ENCODE measurements at regions not wholly inside any gene's neighbourhood (a gene's known extent, or its start where the extent isn't known, plus 50 kb on each side); places are given as distances from the start of the nearest gene placed in this dataset.

GRCh38 chr14:25231004-25231403 lies 181.1 kb upstream of the STXBP6 start:
- peaks cover 0 to 4% (median 2%) of the 10 kb centered on the region in 3 donors for H3K27me3 Mint-ChIP-seq (ENCODE audit: low read depth in 3 of 3)
- H3K4me1 Mint-ChIP-seq: peaks cover 0 to 2% of the 10 kb centered on the region in 2 donors
- H3K4me3 Mint-ChIP-seq: no peak overlapping the region
- DNase-seq: no peak
- no peak overlapping the region for H3K27ac Mint-ChIP-seq
- no peaks in the 10 kb centered on the region for H3K9me3 Mint-ChIP-seq
- no peaks in the 10 kb centered on the region for H3K36me3 Mint-ChIP-seq

GRCh38 chr14:25226214-25226613 lies 176.3 kb upstream of the STXBP6 start:
- Mint-ChIP-seq H3K9me3 (no peaks in the 10 kb centered on the region), H3K4me3 (no peak overlapping the region), H3K4me1 (no peaks in the 10 kb centered on the region), H3K36me3 (no peaks in the 10 kb centered on the region), H3K27ac (no peak overlapping the region), H3K27me3 (ENCODE audit: low read depth in 3 of 3) (peaks cover 3 to 4% (median 4%) of the 10 kb centered on the region in 3 donors)
- DNase-seq: no peak

- DNase-seq: no peak
- Mint-ChIP-seq H3K27ac (no peak overlapping the region), H3K9me3 (no peaks in the 10 kb centered on the region), H3K4me1 (no peaks in the 10 kb centered on the region), H3K27me3 (ENCODE audit: low read depth in 3 of 3) (peaks cover 4 to 8% (median 5%) of the 10 kb centered on the region in 3 donors), H3K4me3 (no peak overlapping the region), H3K36me3 (no peaks in the 10 kb centered on the region)
These were observed 172.3 kb upstream of the STXBP6 start for GRCh38 chr14:25222256-25222655.

GRCh38 chr14:25220514-25220913 lies 170.6 kb upstream of the STXBP6 start:
- Mint-ChIP-seq H3K4me3 (no peak overlapping the region), H3K36me3 (no peaks in the 10 kb centered on the region), H3K27me3 (ENCODE audit: low read depth in 3 of 3) (peaks cover 4 to 5% (median 5%) of the 10 kb centered on the region in 3 donors), H3K4me1 (no peaks in the 10 kb centered on the region), H3K27ac (no peak overlapping the region), H3K9me3 (no peaks in the 10 kb centered on the region)
- no peak for DNase-seq

GRCh38 chr14:25215607-25216006 lies 165.7 kb upstream of the STXBP6 start:
- H3K27me3 Mint-ChIP-seq (ENCODE audit: low read depth in 3 of 3): peaks cover 0 to 6% (median 5%) of the 10 kb centered on the region in 3 donors
- no peak for DNase-seq
- no peak overlapping the region for H3K27ac Mint-ChIP-seq
- H3K9me3 Mint-ChIP-seq: peaks cover 0 to 2% (median 0%) of the 10 kb centered on the region in 6 donors
- no peaks in the 10 kb centered on the region for H3K36me3 Mint-ChIP-seq
- no peaks in the 10 kb centered on the region for H3K4me1 Mint-ChIP-seq
- no peak overlapping the region for H3K4me3 Mint-ChIP-seq

GRCh38 chr14:25197885-25198284 lies 147.9 kb upstream of the STXBP6 start:
- no peak for DNase-seq
- Mint-ChIP-seq H3K9me3 (peaks cover 0 to 10% (median 6%) of the 10 kb centered on the region in 6 donors), H3K27ac (no peak overlapping the region), H3K27me3 (ENCODE audit: low read depth in 3 of 3) (peaks cover 4 to 9% (median 8%) of the 10 kb centered on the region in 3 donors), H3K36me3 (no peaks in the 10 kb centered on the region), H3K4me3 (no peak overlapping the region), H3K4me1 (no peaks in the 10 kb centered on the region)

- no peak overlapping the region for H3K4me3 Mint-ChIP-seq
- peaks cover 2 to 16% (median 8%) of the 10 kb centered on the region in 6 donors for H3K9me3 Mint-ChIP-seq
- no peaks in the 10 kb centered on the region for H3K4me1 Mint-ChIP-seq
- H3K27ac Mint-ChIP-seq: no peak overlapping the region
- peaks cover 7 to 22% (median 10%) of the 10 kb centered on the region in 3 donors for H3K27me3 Mint-ChIP-seq (ENCODE audit: low read depth in 3 of 3)
- no peak for DNase-seq
- no peaks in the 10 kb centered on the region for H3K36me3 Mint-ChIP-seq
These were observed 130.3 kb upstream of the STXBP6 start for GRCh38 chr14:25180221-25180620.

GRCh38 chr14:25178255-25178654 lies 128.3 kb upstream of the STXBP6 start:
- Mint-ChIP-seq H3K27ac (no peak overlapping the region), H3K4me3 (no peak overlapping the region), H3K9me3 (peaks cover 0 to 16% (median 6%) of the 10 kb centered on the region in 6 donors), H3K4me1 (no peaks in the 10 kb centered on the region), H3K36me3 (no peaks in the 10 kb centered on the region), H3K27me3 (ENCODE audit: low read depth in 3 of 3) (peaks cover 5 to 15% (median 9%) of the 10 kb centered on the region in 3 donors)
- DNase-seq: no peak

GRCh38 chr14:25150934-25151790 lies 101.2 kb upstream of the STXBP6 start:
- H3K27ac Mint-ChIP-seq: no peak overlapping the region
- DNase-seq: peak; percentile 10 to 41 (median 31)

GRCh38 chr14:25150401-25150800 lies 100.5 kb upstream of the STXBP6 start:
- no peak for DNase-seq
- H3K4me3 Mint-ChIP-seq: no peak overlapping the region
- peaks cover 1 to 10% (median 5%) of the 10 kb centered on the region in 3 donors for H3K27me3 Mint-ChIP-seq (ENCODE audit: low read depth in 3 of 3)
- no peaks in the 10 kb centered on the region for H3K36me3 Mint-ChIP-seq
- H3K4me1 Mint-ChIP-seq: no peaks in the 10 kb centered on the region
- no peak overlapping the region for H3K27ac Mint-ChIP-seq
- no peaks in the 10 kb centered on the region for H3K9me3 Mint-ChIP-seq

More at GRCh38 chr14:25150934-25151790, 101.2 kb upstream of the STXBP6 start:
- H3K4me3 Mint-ChIP-seq: no peak overlapping the region
- no peaks in the 10 kb centered on the region for H3K36me3 Mint-ChIP-seq
- peaks cover 1 to 8% (median 5%) of the 10 kb centered on the region in 3 donors for H3K27me3 Mint-ChIP-seq (ENCODE audit: low read depth in 3 of 3)
- H3K9me3 Mint-ChIP-seq: no peaks in the 10 kb centered on the region
- H3K4me1 Mint-ChIP-seq: no peaks in the 10 kb centered on the region

GRCh38 chr14:25140411-25140810 lies 90.5 kb upstream of the STXBP6 start:
- H3K27ac Mint-ChIP-seq: no peak overlapping the region
- H3K4me3 Mint-ChIP-seq: no peak overlapping the region
- no peak for DNase-seq
- no peaks in the 10 kb centered on the region for H3K4me1 Mint-ChIP-seq
- peaks cover 6 to 12% (median 10%) of the 10 kb centered on the region in 3 donors for H3K27me3 Mint-ChIP-seq (ENCODE audit: low read depth in 3 of 3)
- no peaks in the 10 kb centered on the region for H3K9me3 Mint-ChIP-seq
- H3K36me3 Mint-ChIP-seq: no peaks in the 10 kb centered on the region

GRCh38 chr14:25136811-25137210 lies 86.9 kb upstream of the STXBP6 start:
- no peaks in the 10 kb centered on the region for H3K9me3 Mint-ChIP-seq
- peaks cover 7 to 8% of the 10 kb centered on the region in 2 donors for H3K4me1 Mint-ChIP-seq
- peaks cover 14 to 32% (median 23%) of the 10 kb centered on the region in 3 donors for H3K27me3 Mint-ChIP-seq (ENCODE audit: low read depth in 3 of 3)
- no peak overlapping the region for H3K27ac Mint-ChIP-seq
- H3K4me3 Mint-ChIP-seq: no peak overlapping the region
- no peaks in the 10 kb centered on the region for H3K36me3 Mint-ChIP-seq
- no peak for DNase-seq

- H3K9me3 Mint-ChIP-seq: no peaks in the 10 kb centered on the region
- no peaks in the 10 kb centered on the region for H3K36me3 Mint-ChIP-seq
- H3K27ac Mint-ChIP-seq: no peak overlapping the region
These were observed 84.2 kb upstream of the STXBP6 start for GRCh38 chr14:25134184-25134583.

GRCh38 chr14:25132732-25133422 lies 82.9 kb upstream of the STXBP6 start:
- Mint-ChIP-seq H3K4me3 (no peak overlapping the region), H3K27me3 (ENCODE audit: low read depth in 3 of 3) (peaks cover 13 to 31% (median 15%) of the 10 kb centered on the region in 3 donors)

More at GRCh38 chr14:25134184-25134583, 84.2 kb upstream of the STXBP6 start:
- DNase-seq: no peak
- Mint-ChIP-seq H3K27me3 (ENCODE audit: low read depth in 3 of 3) (peaks cover 15 to 34% (median 18%) of the 10 kb centered on the region in 3 donors), H3K4me3 (no peak overlapping the region), H3K4me1 (peaks cover 7 to 8% of the 10 kb centered on the region in 2 donors)

More at GRCh38 chr14:25132732-25133422, 82.9 kb upstream of the STXBP6 start:
- DNase-seq: peak; percentile 50 to 64 (median 61)
- H3K9me3 Mint-ChIP-seq: no peaks in the 10 kb centered on the region
- H3K4me1 Mint-ChIP-seq: peaks cover 7 to 8% of the 10 kb centered on the region in 2 donors
- H3K27ac Mint-ChIP-seq: peak overlapping the region in 1 of 6 donors; percentile 41
- no peaks in the 10 kb centered on the region for H3K36me3 Mint-ChIP-seq
